WTC11 (cell line): ENCODE measurements at regions not wholly inside any gene's neighbourhood (a gene's known extent, or its start where the extent isn't known, plus 50 kb on each side); places are given as distances from the start of the nearest gene placed in this dataset.

Experiments used
- ATAC-seq: fragments of 200-7000 bp; cut with Tn5 transposase; 2 replicates; pipeline ENCODE4 v1.10.0; 2021; ENCODE audit warnings: mild to moderate bottlenecking, moderate library complexity
- CTCF ChIA-PET: fragments of 300-600 bp; sonication (Branson Sonifier 250); formaldehyde crosslinking; loops from one replicate; lab custom pipeline; 2021; ENCODE audit warnings: antibody characterized with exemption; lab: Charles Lee
- POLR2A ChIA-PET: fragments of 350-600 bp; sonication (Branson Sonifier 250); formaldehyde crosslinking; loops from one replicate; lab custom pipeline; 2021; ENCODE audit warnings: antibody characterized with exemption; lab: Charles Lee
- DNase-seq: peaks from one replicate; pipeline ENCODE4 v3.0.0; 2021; ENCODE audit warnings: low spot score
- H3K27ac Mint-ChIP-seq: 2 replicates; pipeline ENCODE4 v1.8.0; 2021; ENCODE audit warnings: mixed read lengths
- H3K27me3 Mint-ChIP-seq: 2 replicates; pipeline ENCODE4 v1.8.0; 2021; ENCODE audit warnings: low read depth, mild to moderate bottlenecking, moderate library complexity, mixed read lengths
- H3K36me3 Mint-ChIP-seq: 2 replicates; pipeline ENCODE4 v1.8.0; 2021; ENCODE audit warnings: mixed read lengths
- H3K4me1 Mint-ChIP-seq: 2 replicates; pipeline ENCODE4 v1.8.0; 2022; ENCODE audit warnings: mixed read lengths
- H3K4me3 Mint-ChIP-seq: 2 replicates; pipeline ENCODE4 v1.8.0; 2021; ENCODE audit warnings: mild to moderate bottlenecking, moderate library complexity, mixed read lengths
- H3K9me3 Mint-ChIP-seq: 2 replicates; pipeline ENCODE4 v1.8.0; 2021; ENCODE audit warnings: mixed read lengths
- AFF4 ChIP-seq: sonication (generic); formaldehyde crosslinking; IDR thresholded peaks from 2 replicates; pipeline ENCODE4 v1.8.1; 2023; ENCODE audit warnings: mild to moderate bottlenecking, missing genetic modification reagents, borderline replicate concordance
- CBFB ChIP-seq: sonication (generic); formaldehyde crosslinking; IDR thresholded peaks from 2 replicates; pipeline ENCODE4 v1.8.1; 2022; ENCODE audit warnings: mild to moderate bottlenecking, low read depth, missing genetic modification reagents
- CTCF ChIP-seq: fragments of 200-600 bp; IDR thresholded peaks from 2 replicates; pipeline ENCODE4 v1.8.0; 2022; ENCODE audit warnings: antibody characterized with exemption
- E2F1 ChIP-seq: sonication (generic); formaldehyde crosslinking; IDR thresholded peaks from 2 replicates; pipeline ENCODE4 v1.8.0; 2022; ENCODE audit warnings: mild to moderate bottlenecking, missing genetic modification reagents
- EMX1 ChIP-seq: fragments of 250-450 bp; sonication (Bioruptor Pico); IDR thresholded peaks from 2 replicates; pipeline ENCODE4 v1.8.0; 2021; ENCODE audit warnings: mild to moderate bottlenecking
- ERG ChIP-seq: fragments of 250-450 bp; sonication (Bioruptor Pico); IDR thresholded peaks from 2 replicates; pipeline ENCODE4 v1.8.0; 2021; ENCODE audit warnings: mild to moderate bottlenecking
- KAT7 ChIP-seq: sonication (generic); formaldehyde crosslinking; IDR thresholded peaks from 2 replicates; pipeline ENCODE4 v1.8.1; 2023; ENCODE audit warnings: missing genetic modification reagents, mild to moderate bottlenecking, borderline replicate concordance
- MXD4 ChIP-seq: fragments of 250-450 bp; sonication (Bioruptor Pico); IDR thresholded peaks from 2 replicates; pipeline ENCODE4 v1.8.0; 2021; ENCODE audit warnings: mild to moderate bottlenecking, moderate library complexity, borderline replicate concordance
- MYBL2 ChIP-seq: sonication (generic); formaldehyde crosslinking; IDR thresholded peaks from 2 replicates; pipeline ENCODE4 v1.8.1; 2023; ENCODE audit warnings: mild to moderate bottlenecking, moderate library complexity, missing genetic modification reagents
- PREB ChIP-seq: sonication (generic); formaldehyde crosslinking; IDR thresholded peaks from 2 replicates; pipeline ENCODE4 v1.8.1; 2022; ENCODE audit warnings: mild to moderate bottlenecking, missing genetic modification reagents, moderate library complexity, borderline replicate concordance
- USF1 ChIP-seq: sonication (generic); formaldehyde crosslinking; IDR thresholded peaks from 2 replicates; pipeline ENCODE4 v1.8.0; 2022; ENCODE audit warnings: mild to moderate bottlenecking, missing genetic modification reagents
- ZNF425 ChIP-seq: fragments of 250-450 bp; sonication (Bioruptor Pico); conservative IDR thresholded peaks from 2 replicates; pipeline ENCODE4 v1.9.0; 2021; ENCODE audit warnings: mild to moderate bottlenecking
- ZNF532 ChIP-seq: fragments of 250-450 bp; sonication (Bioruptor Pico); IDR thresholded peaks from 2 replicates; pipeline ENCODE4 v1.9.0; 2021; ENCODE audit warnings: mild to moderate bottlenecking, borderline replicate concordance

GRCh38 chr20:24102749-24103333 is 114.3 kb upstream of the GGTLC1 start (continued):
- TF ChIP-seq USF1 (no peak), EMX1 (CRISPR knock-in tag) (no peak), MXD4 (CRISPR knock-in tag) (no peak), MYBL2 (CRISPR knock-in tag) (no peak), PREB (CRISPR knock-in tag) (no peak), KAT7 (CRISPR knock-in tag) (no peak), ZNF532 (CRISPR knock-in tag) (no peak), CBFB (CRISPR knock-in tag) (no peak), ZNF425 (CRISPR knock-in tag) (no peak)

GRCh38 chr20:24102290-24102689 is 113.7 kb upstream of the GGTLC1 start:
- H3K4me1 Mint-ChIP-seq, result no peaks in the 10 kb centered on the region
- no peak overlapping the region for H3K27ac Mint-ChIP-seq
- peak; percentile 65 for DNase-seq
- TF ChIP-seq CTCF (peak; percentile 37; the same call in 1 of the 2 replicates), ERG (CRISPR knock-in tag) (no peak), E2F1 (no peak), AFF4 (CRISPR knock-in tag) (no peak)
- H3K36me3 Mint-ChIP-seq, result no peaks in the 10 kb centered on the region
- ChIA-PET CTCF (interaction anchor here (0.6 to 2.2 kb wide), 14 partner anchors 9 to 208 kb away, joined by 3 to 12 read pairs (median 4); no protein-coding TSS in a partner anchor), POLR2A (no interaction called here)
- H3K4me3 Mint-ChIP-seq, result no peak overlapping the region
- H3K27me3 Mint-ChIP-seq, result no peaks in the 10 kb centered on the region; the same call in 1 of the 2 replicates
- ATAC-seq, result peak; percentile 96
- no peaks in the 10 kb centered on the region for H3K9me3 Mint-ChIP-seq
